Mammary epithelial cell (primary cell): ENCODE measurements at regions not wholly inside any gene's neighbourhood (a gene's known extent, or its start where the extent isn't known, plus 50 kb on each side); places are given as distances from the start of the nearest gene placed in this dataset.

Experiments used
- EZH2 ChIP-seq: IDR thresholded peaks from 2 replicates; pipeline ENCODE4 v1.6.1; 2012; ENCODE audit warnings: low read length, inconsistent platforms, borderline replicate concordance
- TF ChIP-seq, protein P1 (sequence below), 2 donors: IDR thresholded peaks in 1 of 2; conservative IDR thresholded peaks in 1 of 2; 2 replicates each; pipeline ENCODE4 v1.5.1; 2011 to 2012; ENCODE audit warnings: inconsistent platforms in 2 of 2, low read length in 2 of 2, mild to moderate bottlenecking in 2 of 2, control low read depth in 1 of 2, low read depth in 1 of 2; ENCODE audit not compliant: insufficient read depth in 1 of 2; ENCODE audit errors: extremely low read depth in 1 of 2

DNA sequence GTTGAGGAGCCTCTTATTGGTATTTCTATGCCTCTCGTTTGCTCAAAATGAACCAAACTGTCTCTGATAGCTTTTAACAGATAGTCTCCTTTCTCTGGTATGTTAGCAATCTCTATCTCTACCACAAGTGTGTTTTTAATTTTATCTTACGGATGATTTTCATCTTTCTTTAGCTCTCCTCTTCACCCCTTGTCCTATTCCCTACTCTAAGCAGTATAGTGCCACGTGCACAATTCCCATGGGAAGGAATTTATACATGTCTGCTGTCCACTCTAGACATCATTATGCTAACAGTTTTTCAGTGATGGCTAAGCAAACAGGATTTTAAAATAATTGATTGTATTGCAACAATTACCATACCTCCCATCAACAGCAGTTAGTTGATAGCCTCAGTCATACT lies 177.3 kb downstream of the CYB561 start:
- TF ChIP-seq, protein P1, sequence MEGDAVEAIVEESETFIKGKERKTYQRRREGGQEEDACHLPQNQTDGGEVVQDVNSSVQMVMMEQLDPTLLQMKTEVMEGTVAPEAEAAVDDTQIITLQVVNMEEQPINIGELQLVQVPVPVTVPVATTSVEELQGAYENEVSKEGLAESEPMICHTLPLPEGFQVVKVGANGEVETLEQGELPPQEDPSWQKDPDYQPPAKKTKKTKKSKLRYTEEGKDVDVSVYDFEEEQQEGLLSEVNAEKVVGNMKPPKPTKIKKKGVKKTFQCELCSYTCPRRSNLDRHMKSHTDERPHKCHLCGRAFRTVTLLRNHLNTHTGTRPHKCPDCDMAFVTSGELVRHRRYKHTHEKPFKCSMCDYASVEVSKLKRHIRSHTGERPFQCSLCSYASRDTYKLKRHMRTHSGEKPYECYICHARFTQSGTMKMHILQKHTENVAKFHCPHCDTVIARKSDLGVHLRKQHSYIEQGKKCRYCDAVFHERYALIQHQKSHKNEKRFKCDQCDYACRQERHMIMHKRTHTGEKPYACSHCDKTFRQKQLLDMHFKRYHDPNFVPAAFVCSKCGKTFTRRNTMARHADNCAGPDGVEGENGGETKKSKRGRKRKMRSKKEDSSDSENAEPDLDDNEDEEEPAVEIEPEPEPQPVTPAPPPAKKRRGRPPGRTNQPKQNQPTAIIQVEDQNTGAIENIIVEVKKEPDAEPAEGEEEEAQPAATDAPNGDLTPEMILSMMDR (conservative IDR thresholded peaks at IDR 0.05 in 1 of 2, IDR thresholded peaks at IDR 0.05 in 1 of 2; ENCODE audit: extremely low read depth in 1 of 2, insufficient read depth in 1 of 2, low read depth in 1 of 2, low read length in 2 of 2), result no peak
- TF ChIP-seq EZH2, result no peak
